CD14-positive monocyte (primary cell): ENCODE measurements at regions not wholly inside any gene's neighbourhood (a gene's known extent, or its start where the extent isn't known, plus 50 kb on each side); places are given as distances from the start of the nearest gene placed in this dataset.

Experiments
- DNase-seq, 3 donors: peaks; one replicate each; pipeline ENCODE4 v3.0.0-alpha.2; 2011 to 2022
- H2AFZ ChIP-seq: 2 replicates; pipeline ENCODE4 v1.6.0; 2012; ENCODE audit warnings: mild to moderate bottlenecking, low read depth, low read length, inconsistent platforms; ENCODE audit not compliant: insufficient read depth, poor library complexity, severe bottlenecking
- H3K27ac ChIP-seq, 2 donors: 1 replicate in 1 of 2; 2 replicates in 1 of 2; pipeline ENCODE4 v1.5.1; 2012 to 2013; ENCODE audit warnings: low read length in 2 of 2, control low read depth in 1 of 2, inconsistent platforms in 1 of 2, low read depth in 1 of 2, mild to moderate bottlenecking in 1 of 2
- H3K27me3 ChIP-seq, 2 donors: one replicate each; pipeline versions ENCODE4 v1.6.0 to v1.6.1; 2011 to 2013; ENCODE audit warnings: low read length in 2 of 2; ENCODE audit not compliant: control insufficient read depth in 2 of 2, insufficient read depth in 2 of 2
- H3K36me3 ChIP-seq, 2 donors: replicated peaks in 1 of 2; 1 replicate in 1 of 2; 2 replicates in 1 of 2; pipeline versions ENCODE4 v1.5.1 to v1.6.1; 2012 to 2013; ENCODE audit warnings: low read length in 2 of 2, control low read depth in 1 of 2, inconsistent platforms in 1 of 2, mild to moderate bottlenecking in 1 of 2; ENCODE audit not compliant: insufficient read depth in 2 of 2, control insufficient read depth in 1 of 2
- H3K4me1 ChIP-seq, 2 donors: 1 replicate in 1 of 2; 2 replicates in 1 of 2; pipeline versions ENCODE4 v1.5.1 to v1.6.1; 2012 to 2013; ENCODE audit warnings: low read length in 2 of 2, control low read depth in 1 of 2, inconsistent platforms in 1 of 2, mild to moderate bottlenecking in 1 of 2, moderate library complexity in 1 of 2; ENCODE audit not compliant: insufficient read depth in 2 of 2, control insufficient read depth in 1 of 2
- H3K4me2 ChIP-seq: replicated peaks from 2 replicates; pipeline ENCODE3; 2012; ENCODE audit warnings: low read length, moderate library complexity, mild to moderate bottlenecking; ENCODE audit not compliant: poor library complexity, severe bottlenecking; ENCODE audit errors: extremely low read depth
- H3K4me3 ChIP-seq, 3 experiments: fragments of 200-600 bp in 1 of 3; sonication (generic) in 1 of 3; replicated peaks in 1 of 3; 1 replicate in 2 of 3; 2 replicates in 1 of 3; pipeline ENCODE4 v1.5.1; 2011 to 2013; ENCODE audit warnings: low read length in 3 of 3, mild to moderate bottlenecking in 3 of 3, control low read depth in 2 of 3, low read depth in 2 of 3, inconsistent platforms in 1 of 3, moderate library complexity in 1 of 3
- H3K79me2 ChIP-seq: 2 replicates; pipeline ENCODE4 v1.6.0; 2012; ENCODE audit warnings: mild to moderate bottlenecking, control low read depth, inconsistent platforms, low read length, moderate library complexity; ENCODE audit not compliant: insufficient read depth
- H3K9ac ChIP-seq: 2 replicates; pipeline ENCODE4 v1.6.0; 2017; ENCODE audit warnings: low read length, mild to moderate bottlenecking; ENCODE audit not compliant: insufficient read depth, poor library complexity, severe bottlenecking
- H3K9me3 ChIP-seq, 2 donors: replicated peaks in 1 of 2; 1 replicate in 1 of 2; 2 replicates in 1 of 2; pipeline versions ENCODE4 v1.5.1 to v1.6.1; 2012 to 2013; ENCODE audit warnings: low read length in 2 of 2, control low read depth in 1 of 2; ENCODE audit not compliant: control insufficient read depth in 1 of 2, insufficient read depth in 1 of 2
- H4K20me1 ChIP-seq: 2 replicates; pipeline ENCODE4 v1.6.0; 2012; ENCODE audit warnings: mild to moderate bottlenecking, low read length, control low read depth, moderate library complexity; ENCODE audit not compliant: insufficient read depth
- H3K27ac Mint-ChIP-seq, 7 donors: one replicate each; pipeline ENCODE4 v1.8.0; 2020; ENCODE audit warnings: mild to moderate bottlenecking in 7 of 7, mixed read lengths in 7 of 7, moderate library complexity in 6 of 7, inconsistent platforms in 2 of 7
- H3K27me3 Mint-ChIP-seq, 3 donors: one replicate each; pipeline ENCODE4 v1.8.0; 2021 to 2022; ENCODE audit warnings: low read depth in 3 of 3, mild to moderate bottlenecking in 3 of 3, mixed read lengths in 3 of 3, moderate library complexity in 3 of 3, inconsistent platforms in 1 of 3
- H3K36me3 Mint-ChIP-seq, 2 donors: one replicate each; pipeline ENCODE4 v1.8.0; 2020; ENCODE audit warnings: mixed read lengths in 2 of 2, inconsistent platforms in 1 of 2, mild to moderate bottlenecking in 1 of 2
- H3K4me1 Mint-ChIP-seq: one replicate; pipeline ENCODE4 v1.8.0; 2020; ENCODE audit warnings: mild to moderate bottlenecking, mixed read lengths
- H3K4me3 Mint-ChIP-seq, 2 donors: one replicate each; pipeline ENCODE4 v1.8.0; 2020; ENCODE audit warnings: mild to moderate bottlenecking in 2 of 2, mixed read lengths in 2 of 2, moderate library complexity in 1 of 2
- H3K9me3 Mint-ChIP-seq, 7 donors: one replicate each; pipeline ENCODE4 v1.8.0; 2020 to 2022; ENCODE audit warnings: mixed read lengths in 7 of 7, mild to moderate bottlenecking in 6 of 7, moderate library complexity in 6 of 7, inconsistent platforms in 2 of 7
- CTCF ChIP-seq: fragments of 200-600 bp; IDR thresholded peaks from one replicate; pipeline ENCODE4 v1.8.0; 2022; ENCODE audit warnings: antibody characterized with exemption, mild to moderate bottlenecking
- WGBS: methylation state at CpG from one replicate; pipeline ENCODE4 v1.1.5; 2013; ENCODE audit warnings: missing lambda C conversion rate; ENCODE audit not compliant: insufficient coverage; 5-methylcytosine and 5-hydroxymethylcytosine counted together
- intact Hi-C, 2 donors: fragments of 100-400 bp; cut with micrococcal nuclease; formaldehyde crosslinking; loops; one replicate each; pipeline versions ENCODE4 v1.15.0 to v1.15.1; 2023

DNA sequence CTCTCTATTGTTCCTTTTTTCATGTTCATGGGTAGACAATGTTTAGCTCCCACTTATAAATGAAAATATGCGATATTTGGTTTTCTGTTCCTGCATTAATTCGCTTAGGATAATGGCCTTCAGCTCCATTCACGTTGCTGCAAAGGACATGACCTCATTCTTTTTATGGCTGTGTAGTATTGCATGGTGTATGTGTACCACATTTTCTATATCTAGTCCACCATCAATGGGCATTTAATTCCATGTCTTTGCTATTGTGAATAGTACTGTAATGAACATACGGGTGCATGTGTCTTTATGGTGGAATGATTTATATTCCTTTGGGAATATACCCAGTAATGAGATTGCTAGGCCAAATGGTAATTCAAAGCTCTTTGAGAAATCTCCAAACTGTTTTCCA is 392.0 kb downstream of the EFNA5 start:
- Mint-ChIP-seq H3K27me3 (peaks cover 1 to 4% (median 1%) of the 10 kb centered on the region in 3 donors), H3K27ac (no peak overlapping the region), H3K4me1 (no peaks in the 10 kb centered on the region), H3K9me3 (peaks cover 0 to 6% (median 0%) of the 10 kb centered on the region in 7 donors), H3K36me3 (no peaks in the 10 kb centered on the region), H3K4me3 (no peak overlapping the region)
- Histone ChIP-seq H3K9me3 (no peaks in the 10 kb centered on the region), H2AFZ (no peak overlapping the region), H3K9ac (no peak overlapping the region), H3K4me3 (no peak overlapping the region), H3K27ac (no peak overlapping the region), H3K79me2 (no peaks in the 10 kb centered on the region), H4K20me1 (no peaks in the 10 kb centered on the region), H3K36me3 (no peaks in the 10 kb centered on the region), H3K4me2 (no peak overlapping the region), H3K4me1 (no peaks in the 10 kb centered on the region), H3K27me3 (no peaks in the 10 kb centered on the region)
- DNase-seq = no peak
- no peak for TF ChIP-seq CTCF
- no CpG with 5 or more reads among the region's 4 CpGs for WGBS
- intact Hi-C loops = no loop called here

GRCh38 chr5:107277485-107278125 is 393.1 kb downstream of the EFNA5 start:
- Histone ChIP-seq H3K4me1 (no peaks in the 10 kb centered on the region), H3K36me3 (no peaks in the 10 kb centered on the region), H2AFZ (no peak overlapping the region), H3K27ac (no peak overlapping the region), H3K4me2 (no peak overlapping the region), H4K20me1 (no peaks in the 10 kb centered on the region), H3K9me3 (no peaks in the 10 kb centered on the region), H3K27me3 (no peaks in the 10 kb centered on the region), H3K79me2 (no peaks in the 10 kb centered on the region), H3K4me3 (no peak overlapping the region), H3K9ac (no peak overlapping the region)
- Mint-ChIP-seq H3K4me1 (no peaks in the 10 kb centered on the region), H3K36me3 (no peaks in the 10 kb centered on the region), H3K9me3 (peaks cover 0 to 3% (median 0%) of the 10 kb centered on the region in 7 donors), H3K4me3 (no peak overlapping the region), H3K27ac (no peak overlapping the region), H3K27me3 (peaks cover 1 to 2% (median 1%) of the 10 kb centered on the region in 3 donors)
- intact Hi-C loops = no loop called here
- WGBS = 83% methylated on average over 2 of the region's 5 CpGs
- DNase-seq = no peak
- no peak for TF ChIP-seq CTCF
